ENCODE measurements at regions not wholly inside any gene's neighbourhood (a gene's known extent, or its start where the extent isn't known, plus 50 kb on each side); places are given as distances from the start of the nearest gene placed in this dataset.
"Not testable (repeated sequence)": the region's sequence is repeated elsewhere in the genome, so short reads cannot be mapped to it uniquely, and the experiment has no call there.

GRCh38 chr14:43795600-43796228, 711.4 kb downstream of the FSCB start:
- no peak for DNase-seq

GRCh38 chr14:43793579-43793978, 713.5 kb downstream of the FSCB start:
- DNase-seq: no peak

- DNase-seq: no peak
These were observed 714.1 kb downstream of the FSCB start for GRCh38 chr14:43792980-43793379.

GRCh38 chr14:43790681-43791080, 716.4 kb downstream of the FSCB start:
- no peak for DNase-seq

GRCh38 chr14:43789458-43789857, 717.6 kb downstream of the FSCB start:
- DNase-seq: no peak

- DNase-seq: no peak
These were observed 720.9 kb downstream of the FSCB start for GRCh38 chr14:43786066-43786762.

- DNase-seq: not testable (repeated sequence)
These were observed 722.7 kb downstream of the FSCB start for GRCh38 chr14:43784432-43784831.

- no peak for DNase-seq
These were observed 728.0 kb downstream of the FSCB start for GRCh38 chr14:43778937-43779639.

- DNase-seq: no peak
These were observed 728.5 kb downstream of the FSCB start for GRCh38 chr14:43778570-43778936.

GRCh38 chr14:43765474-43765873, 741.6 kb downstream of the FSCB start:
- peak; percentile 31 for DNase-seq

- DNase-seq: no peak
These were observed 742.6 kb downstream of the FSCB start for GRCh38 chr14:43764433-43764832.

GRCh38 chr14:43755707-43756106, 751.4 kb downstream of the FSCB start:
- DNase-seq: no peak

GRCh38 chr14:43754838-43755237, 752.2 kb downstream of the FSCB start:
- DNase-seq: no peak

- no peak for DNase-seq
These were observed 761.3 kb downstream of the FSCB start for GRCh38 chr14:43745746-43746145.

GRCh38 chr14:43735932-43736331, 771.2 kb downstream of the FSCB start:
- DNase-seq: no peak

- no peak for DNase-seq
These were observed 777.9 kb downstream of the FSCB start for GRCh38 chr14:43729143-43729542.

GRCh38 chr14:43706900-43707299, 800.2 kb downstream of the FSCB start:
- DNase-seq: no peak

- DNase-seq: peak; percentile 17
These were observed 808.4 kb downstream of the FSCB start for GRCh38 chr14:43698561-43699284.

GRCh38 chr14:43697003-43697402, 810.1 kb downstream of the FSCB start:
- DNase-seq: no peak

- DNase-seq: no peak
These were observed 814.4 kb downstream of the FSCB start for GRCh38 chr14:43692706-43693105.

GRCh38 chr14:43687921-43688320, 819.2 kb downstream of the FSCB start:
- DNase-seq: no peak

GRCh38 chr14:43677581-43677980, 829.5 kb downstream of the FSCB start:
- no peak for DNase-seq

- no peak for DNase-seq
These were observed 832.8 kb downstream of the FSCB start for GRCh38 chr14:43674273-43674672.
